ENCODE measurements at regions not wholly inside any gene's neighbourhood (a gene's known extent, or its start where the extent isn't known, plus 50 kb on each side); places are given as distances from the start of the nearest gene placed in this dataset.

DNA sequence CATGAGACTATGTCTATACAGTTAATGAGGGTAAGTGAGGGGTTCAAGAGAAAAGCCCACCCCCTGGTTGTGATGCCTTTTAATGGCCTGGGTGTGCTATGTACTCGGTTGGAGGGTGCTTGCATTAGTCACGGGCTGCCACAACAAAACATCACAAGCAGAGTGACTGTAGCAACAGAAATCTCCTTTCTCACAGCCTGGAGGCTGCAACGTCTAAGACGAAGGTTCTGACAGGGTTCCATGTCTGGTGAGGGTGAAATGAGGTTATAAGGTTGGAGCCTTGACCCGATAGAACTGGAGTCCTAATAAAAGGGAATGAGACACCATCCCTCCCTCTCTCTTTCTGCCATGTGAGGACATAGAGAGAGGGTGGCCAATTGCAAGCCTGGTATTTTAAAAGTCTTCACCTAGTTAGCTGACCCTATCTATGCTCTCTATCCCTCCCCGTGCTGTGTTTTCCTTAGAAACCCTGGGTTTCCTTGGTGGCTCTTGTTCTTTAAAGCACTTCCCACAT is 126.0 kb upstream of the GDF10 start:
- Histone ChIP-seq H3K4me3 (ENCODE audit: low read length) (no peak overlapping the region), H3K56ac (ENCODE audit: low read length) (no peak overlapping the region), H3K4ac (ENCODE audit: low read depth, low read length) (no peak overlapping the region), H2AK5ac (ENCODE audit: low read length) (no peak overlapping the region), H3K4me1 (ENCODE audit: control insufficient read depth, low read depth, low read length) (peaks cover 2% of the 10 kb centered on the region), H2BK5ac (ENCODE audit: low read length) (no peak overlapping the region), H3K27ac (ENCODE audit: low read depth, low read length) (no peak overlapping the region), H2BK120ac (ENCODE audit: low read depth, low read length) (no peak overlapping the region), H3K18ac (ENCODE audit: low read length) (no peak overlapping the region), H4K5ac (ENCODE audit: low read length) (no peak overlapping the region), H3K79me1 (ENCODE audit: low read length) (no peaks in the 10 kb centered on the region), H3K79me2 (ENCODE audit: control insufficient read depth, insufficient read depth, low read length) (no peaks in the 10 kb centered on the region), H3K36me3 (ENCODE audit: control insufficient read depth, insufficient read depth, low read length) (no peaks in the 10 kb centered on the region), H3K9ac (ENCODE audit: low read length) (no peak overlapping the region), H3K4me2 (ENCODE audit: low read length) (no peak overlapping the region), H4K8ac (ENCODE audit: low read depth, low read length) (no peak overlapping the region), H2BK15ac (replicated peaks; ENCODE audit: low read depth) (no peak overlapping the region), H3K27me3 (ENCODE audit: insufficient read depth, low read length, poor library complexity) (no peaks in the 10 kb centered on the region), H3K23ac (ENCODE audit: low read length) (no peak overlapping the region)
- WGBS (ENCODE audit: extremely low coverage, insufficient coverage, low lambda C conversion rate): no CpG with 5 or more reads among the region's 6 CpGs
- no peak for DNase-seq

DNA sequence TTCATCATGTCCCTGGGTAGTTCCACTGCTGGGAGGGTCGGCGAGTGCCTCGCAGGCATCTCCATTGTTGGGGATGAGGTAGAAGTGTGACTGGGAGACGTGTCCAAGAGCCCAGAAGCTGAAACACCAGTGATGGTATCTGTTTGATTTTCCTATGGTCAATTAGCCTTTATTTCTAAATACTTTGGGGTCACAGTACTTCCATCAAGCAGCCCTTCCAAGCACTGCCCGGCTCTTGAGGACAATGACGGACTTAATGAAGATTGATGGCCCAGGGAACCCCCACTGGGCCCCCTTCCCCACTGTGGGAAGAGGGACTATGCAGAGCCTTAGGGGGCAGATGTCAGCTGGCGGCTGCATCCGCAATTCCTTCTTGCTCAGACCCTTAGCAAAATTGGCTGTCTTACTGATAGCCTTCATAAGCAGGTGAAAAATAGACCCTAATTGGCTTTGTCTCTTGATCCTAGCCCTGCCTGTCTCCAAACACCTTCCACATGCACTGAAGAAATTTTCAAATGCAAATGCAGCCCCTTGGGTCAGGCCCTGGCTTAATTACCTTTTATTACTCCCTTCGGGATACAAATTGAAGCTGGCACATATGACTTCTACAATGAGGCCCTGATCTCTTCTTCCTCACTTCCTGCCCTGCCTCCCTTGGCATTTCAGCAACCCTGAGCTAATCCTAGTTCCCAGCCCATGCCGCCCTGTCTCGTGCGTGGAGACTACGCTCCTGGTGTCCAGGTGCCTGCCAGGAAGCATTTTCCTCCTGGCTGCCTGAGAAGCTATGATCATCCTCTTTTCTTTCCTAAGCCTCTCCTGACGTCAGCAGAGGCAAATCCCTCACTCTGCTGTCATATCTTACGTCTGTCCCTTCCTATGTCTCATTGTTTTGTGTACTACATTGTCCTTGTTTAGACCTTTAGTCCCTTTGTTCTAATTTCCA is 124.5 kb upstream of the GDF10 start:
- H3K79me2 ChIP-seq (ENCODE audit: control insufficient read depth, insufficient read depth, low read length): no peaks in the 10 kb centered on the region
- no peak overlapping the region for H2BK15ac ChIP-seq (replicated peaks; ENCODE audit: low read depth)
- no peak overlapping the region for H3K56ac ChIP-seq (ENCODE audit: low read length)
- no peak overlapping the region for H4K8ac ChIP-seq (ENCODE audit: low read depth, low read length)
- H3K27me3 ChIP-seq (ENCODE audit: insufficient read depth, low read length, poor library complexity): no peaks in the 10 kb centered on the region
- no peak overlapping the region for H3K4me3 ChIP-seq (ENCODE audit: low read length)
- H4K5ac ChIP-seq (ENCODE audit: low read length): no peak overlapping the region
- H3K4me2 ChIP-seq (ENCODE audit: low read length): no peak overlapping the region
- H2BK120ac ChIP-seq (ENCODE audit: low read depth, low read length): no peak overlapping the region
- no peak overlapping the region for H2BK5ac ChIP-seq (ENCODE audit: low read length)
- H3K9ac ChIP-seq (ENCODE audit: low read length): no peak overlapping the region
- H3K4ac ChIP-seq (ENCODE audit: low read depth, low read length): no peak overlapping the region
- no CpG with 5 or more reads among the region's 15 CpGs for WGBS (ENCODE audit: extremely low coverage, insufficient coverage, low lambda C conversion rate)
- H3K27ac ChIP-seq (ENCODE audit: low read depth, low read length): no peak overlapping the region
- H3K4me1 ChIP-seq (ENCODE audit: control insufficient read depth, low read depth, low read length): peaks cover 2% of the 10 kb centered on the region
- no peak for DNase-seq
- H3K79me1 ChIP-seq (ENCODE audit: low read length): no peaks in the 10 kb centered on the region
- H2AK5ac ChIP-seq (ENCODE audit: low read length): no peak overlapping the region
- no peaks in the 10 kb centered on the region for H3K36me3 ChIP-seq (ENCODE audit: control insufficient read depth, insufficient read depth, low read length)
- H3K18ac ChIP-seq (ENCODE audit: low read length): no peak overlapping the region
- H3K23ac ChIP-seq (ENCODE audit: low read length): no peak overlapping the region

DNA sequence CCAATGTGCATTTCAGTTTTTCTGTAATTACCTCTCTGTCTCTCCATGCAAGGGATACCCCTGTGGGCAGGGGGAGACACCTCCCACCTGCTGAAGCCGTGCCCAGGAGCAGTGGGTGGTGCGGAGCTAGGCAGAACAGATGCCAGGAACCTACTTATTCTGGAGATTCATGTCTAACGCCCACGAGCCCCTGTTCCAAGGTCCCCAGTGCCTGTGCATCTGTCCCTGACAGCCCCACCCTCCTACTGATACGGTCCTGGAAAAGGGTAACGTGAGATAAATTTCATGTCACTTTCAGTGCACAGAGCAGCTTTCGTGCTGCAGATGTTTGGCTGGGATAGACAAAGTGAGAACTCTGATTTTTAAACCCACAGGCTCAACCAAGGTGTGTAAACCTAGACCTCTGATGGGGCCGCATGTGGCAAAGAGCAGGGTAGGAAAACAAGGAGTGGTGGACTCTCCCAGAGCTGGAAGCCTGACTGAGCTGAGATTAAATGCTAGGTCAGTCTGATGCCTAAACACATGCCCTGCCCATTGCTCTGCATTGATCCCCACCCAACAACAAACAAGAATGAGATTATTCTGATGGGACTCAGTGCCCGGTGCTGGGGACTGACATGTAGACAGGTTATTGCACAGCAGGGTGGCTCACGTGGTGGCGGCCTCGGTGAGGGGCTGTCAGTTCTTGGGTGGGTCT is 123.6 kb upstream of the GDF10 start:
- no peak overlapping the region for H4K5ac ChIP-seq (ENCODE audit: low read length)
- H2BK120ac ChIP-seq (ENCODE audit: low read depth, low read length): no peak overlapping the region
- no peak overlapping the region for H3K18ac ChIP-seq (ENCODE audit: low read length)
- H3K36me3 ChIP-seq (ENCODE audit: control insufficient read depth, insufficient read depth, low read length): no peaks in the 10 kb centered on the region
- no peak overlapping the region for H2BK5ac ChIP-seq (ENCODE audit: low read length)
- WGBS (ENCODE audit: extremely low coverage, insufficient coverage, low lambda C conversion rate): no CpG with 5 or more reads among the region's 12 CpGs
- H3K56ac ChIP-seq (ENCODE audit: low read length): no peak overlapping the region
- peaks cover 2% of the 10 kb centered on the region for H3K4me1 ChIP-seq (ENCODE audit: control insufficient read depth, low read depth, low read length)
- no peak overlapping the region for H3K4ac ChIP-seq (ENCODE audit: low read depth, low read length)
- H2AK5ac ChIP-seq (ENCODE audit: low read length): no peak overlapping the region
- H3K27me3 ChIP-seq (ENCODE audit: insufficient read depth, low read length, poor library complexity): no peaks in the 10 kb centered on the region
- H2BK15ac ChIP-seq (replicated peaks; ENCODE audit: low read depth): no peak overlapping the region
- no peak overlapping the region for H4K8ac ChIP-seq (ENCODE audit: low read depth, low read length)
- no peak overlapping the region for H3K27ac ChIP-seq (ENCODE audit: low read depth, low read length)
- no peak overlapping the region for H3K9ac ChIP-seq (ENCODE audit: low read length)
- H3K4me2 ChIP-seq (ENCODE audit: low read length): no peak overlapping the region
- DNase-seq: no peak
- no peak overlapping the region for H3K4me3 ChIP-seq (ENCODE audit: low read length)
- H3K23ac ChIP-seq (ENCODE audit: low read length): no peak overlapping the region
- H3K79me1 ChIP-seq (ENCODE audit: low read length): no peaks in the 10 kb centered on the region
- no peaks in the 10 kb centered on the region for H3K79me2 ChIP-seq (ENCODE audit: control insufficient read depth, insufficient read depth, low read length)

DNA sequence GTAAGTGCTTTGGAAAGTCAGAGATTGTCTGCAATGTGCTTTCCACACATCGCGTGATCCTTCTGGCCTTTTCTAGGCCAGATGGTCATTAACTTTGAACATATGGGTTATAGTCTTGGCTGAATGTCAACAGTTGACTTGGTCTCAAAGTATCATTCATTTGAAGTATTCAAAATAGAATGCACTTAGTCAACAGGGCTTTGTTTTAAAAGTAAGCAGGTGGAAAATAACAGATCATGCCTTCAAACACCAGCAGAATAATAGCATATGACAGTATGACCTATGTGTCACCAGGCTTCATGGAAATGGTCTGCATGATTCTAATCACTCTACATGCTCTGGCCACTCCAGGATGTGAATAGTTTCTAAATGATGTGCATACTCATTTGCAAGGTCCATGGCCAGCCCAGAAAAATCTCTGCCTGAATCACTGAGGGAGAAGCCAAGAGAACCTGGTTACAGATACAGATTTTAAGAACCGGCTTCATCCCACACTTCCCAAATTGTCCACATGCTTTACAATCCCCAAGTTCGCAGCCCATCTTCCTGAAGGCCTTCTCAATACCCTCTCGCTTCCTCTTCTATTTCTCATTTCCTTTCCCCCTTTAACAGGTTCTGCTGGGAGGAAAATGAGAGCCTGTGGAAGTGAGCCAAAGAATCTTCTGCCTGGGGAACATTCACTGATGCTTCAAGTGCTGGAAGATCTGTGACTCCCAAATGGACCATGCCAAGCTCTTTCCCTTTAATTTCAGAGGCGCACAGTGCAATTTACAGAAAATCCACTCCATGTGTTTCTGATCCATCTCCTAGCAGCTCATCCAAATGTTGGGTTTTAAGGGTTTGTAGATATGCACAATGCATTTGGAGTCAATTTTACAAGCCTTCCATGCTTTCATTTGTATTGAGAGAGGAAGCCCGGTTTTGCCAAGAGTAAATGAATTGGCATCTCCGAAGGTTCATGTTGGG is 122.8 kb upstream of the GDF10 start:
- no peaks in the 10 kb centered on the region for H3K27me3 ChIP-seq (ENCODE audit: insufficient read depth, low read length, poor library complexity)
- H3K36me3 ChIP-seq (ENCODE audit: control insufficient read depth, insufficient read depth, low read length): no peaks in the 10 kb centered on the region
- H3K4me2 ChIP-seq (ENCODE audit: low read length): no peak overlapping the region
- H3K79me2 ChIP-seq (ENCODE audit: control insufficient read depth, insufficient read depth, low read length): no peaks in the 10 kb centered on the region
- no peak overlapping the region for H3K9ac ChIP-seq (ENCODE audit: low read length)
- H3K18ac ChIP-seq (ENCODE audit: low read length): no peak overlapping the region
- H4K5ac ChIP-seq (ENCODE audit: low read length): no peak overlapping the region
- peaks cover 2% of the 10 kb centered on the region for H3K4me1 ChIP-seq (ENCODE audit: control insufficient read depth, low read depth, low read length)
- no peak overlapping the region for H2AK5ac ChIP-seq (ENCODE audit: low read length)
- H3K56ac ChIP-seq (ENCODE audit: low read length): no peak overlapping the region
- no peak overlapping the region for H2BK15ac ChIP-seq (replicated peaks; ENCODE audit: low read depth)
- no peak for DNase-seq
- no CpG with 5 or more reads among the region's 8 CpGs for WGBS (ENCODE audit: extremely low coverage, insufficient coverage, low lambda C conversion rate)
- no peak overlapping the region for H2BK120ac ChIP-seq (ENCODE audit: low read depth, low read length)
- no peak overlapping the region for H3K27ac ChIP-seq (ENCODE audit: low read depth, low read length)
- no peak overlapping the region for H2BK5ac ChIP-seq (ENCODE audit: low read length)
- no peak overlapping the region for H3K23ac ChIP-seq (ENCODE audit: low read length)
- H4K8ac ChIP-seq (ENCODE audit: low read depth, low read length): no peak overlapping the region
- no peaks in the 10 kb centered on the region for H3K79me1 ChIP-seq (ENCODE audit: low read length)
- no peak overlapping the region for H3K4ac ChIP-seq (ENCODE audit: low read depth, low read length)
- no peak overlapping the region for H3K4me3 ChIP-seq (ENCODE audit: low read length)

DNA sequence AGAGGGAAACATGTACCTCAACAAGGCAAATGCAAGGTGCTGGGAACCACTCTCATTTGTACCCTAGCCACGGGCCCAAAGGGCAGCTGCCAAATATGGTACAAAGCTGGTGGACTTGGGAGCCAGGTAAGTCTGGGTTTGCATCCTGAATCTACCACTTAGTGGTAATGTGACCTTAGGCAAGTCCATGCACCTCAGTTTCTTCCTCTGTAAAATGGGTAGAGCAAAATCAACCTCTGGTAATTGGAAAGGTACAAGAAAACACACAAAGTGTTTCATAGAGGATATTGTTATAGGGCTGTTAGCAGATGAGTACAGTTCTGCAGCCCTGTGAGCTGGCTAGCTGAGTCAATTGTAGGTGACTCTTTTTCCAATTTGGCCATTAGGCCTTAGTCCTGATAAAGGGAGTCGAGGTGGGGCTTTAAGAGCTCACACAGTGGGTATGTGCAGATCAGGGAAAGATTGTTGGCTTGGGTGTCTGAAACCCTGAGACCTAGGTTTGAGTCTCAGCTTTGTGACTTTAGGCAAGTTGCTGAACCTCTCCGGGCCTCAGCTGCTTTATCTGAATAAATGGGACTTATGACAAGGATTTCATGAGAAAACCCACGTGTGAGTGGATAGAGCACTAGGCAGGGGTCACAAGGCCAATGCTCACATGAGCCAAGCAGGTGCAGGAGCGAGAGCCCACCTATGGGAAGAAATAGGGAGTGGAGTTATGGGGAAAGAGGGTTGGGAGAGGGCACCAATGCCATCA is 121.3 kb upstream of the GDF10 start:
- Histone ChIP-seq H2BK15ac (replicated peaks; ENCODE audit: low read depth) (no peak overlapping the region), H2AK5ac (ENCODE audit: low read length) (no peak overlapping the region), H2BK120ac (ENCODE audit: low read depth, low read length) (no peak overlapping the region), H4K8ac (ENCODE audit: low read depth, low read length) (no peak overlapping the region), H3K4me3 (ENCODE audit: low read length) (no peak overlapping the region), H3K23ac (ENCODE audit: low read length) (no peak overlapping the region), H2BK5ac (ENCODE audit: low read length) (no peak overlapping the region), H3K9ac (ENCODE audit: low read length) (no peak overlapping the region), H3K18ac (ENCODE audit: low read length) (no peak overlapping the region), H4K5ac (ENCODE audit: low read length) (no peak overlapping the region), H3K4me1 (ENCODE audit: control insufficient read depth, low read depth, low read length) (peaks cover 2% of the 10 kb centered on the region), H3K79me1 (ENCODE audit: low read length) (no peaks in the 10 kb centered on the region), H3K27ac (ENCODE audit: low read depth, low read length) (no peak overlapping the region), H3K27me3 (ENCODE audit: insufficient read depth, low read length, poor library complexity) (no peaks in the 10 kb centered on the region), H3K79me2 (ENCODE audit: control insufficient read depth, insufficient read depth, low read length) (no peaks in the 10 kb centered on the region), H3K56ac (ENCODE audit: low read length) (no peak overlapping the region), H3K4ac (ENCODE audit: low read depth, low read length) (no peak overlapping the region), H3K4me2 (ENCODE audit: low read length) (no peak overlapping the region), H3K36me3 (ENCODE audit: control insufficient read depth, insufficient read depth, low read length) (no peaks in the 10 kb centered on the region)
- WGBS (ENCODE audit: extremely low coverage, insufficient coverage, low lambda C conversion rate): no CpG with 5 or more reads among the region's 5 CpGs
- DNase-seq: no peak
